ENCODE measurements at regions not wholly inside any gene's neighbourhood (a gene's known extent, or its start where the extent isn't known, plus 50 kb on each side); places are given as distances from the start of the nearest gene placed in this dataset.
"Not testable (repeated sequence)": the region's sequence is repeated elsewhere in the genome, so short reads cannot be mapped to it uniquely, and the experiment has no call there.

- Mint-ChIP-seq H3K27me3 (ENCODE audit: low read depth, poor library complexity) (peaks cover 8% of the 10 kb centered on the region), H3K36me3 (ENCODE audit: low read depth) (no peaks in the 10 kb centered on the region), H3K27ac (no peak overlapping the region), H3K4me3 (no peak overlapping the region), H3K4me1 (no peaks in the 10 kb centered on the region), H3K9me3 (no peaks in the 10 kb centered on the region)
- DNase-seq: no peak
- TF ChIP-seq, protein P1, sequence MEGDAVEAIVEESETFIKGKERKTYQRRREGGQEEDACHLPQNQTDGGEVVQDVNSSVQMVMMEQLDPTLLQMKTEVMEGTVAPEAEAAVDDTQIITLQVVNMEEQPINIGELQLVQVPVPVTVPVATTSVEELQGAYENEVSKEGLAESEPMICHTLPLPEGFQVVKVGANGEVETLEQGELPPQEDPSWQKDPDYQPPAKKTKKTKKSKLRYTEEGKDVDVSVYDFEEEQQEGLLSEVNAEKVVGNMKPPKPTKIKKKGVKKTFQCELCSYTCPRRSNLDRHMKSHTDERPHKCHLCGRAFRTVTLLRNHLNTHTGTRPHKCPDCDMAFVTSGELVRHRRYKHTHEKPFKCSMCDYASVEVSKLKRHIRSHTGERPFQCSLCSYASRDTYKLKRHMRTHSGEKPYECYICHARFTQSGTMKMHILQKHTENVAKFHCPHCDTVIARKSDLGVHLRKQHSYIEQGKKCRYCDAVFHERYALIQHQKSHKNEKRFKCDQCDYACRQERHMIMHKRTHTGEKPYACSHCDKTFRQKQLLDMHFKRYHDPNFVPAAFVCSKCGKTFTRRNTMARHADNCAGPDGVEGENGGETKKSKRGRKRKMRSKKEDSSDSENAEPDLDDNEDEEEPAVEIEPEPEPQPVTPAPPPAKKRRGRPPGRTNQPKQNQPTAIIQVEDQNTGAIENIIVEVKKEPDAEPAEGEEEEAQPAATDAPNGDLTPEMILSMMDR (IDR thresholded peaks at IDR 0.05): no peak
Observed at GRCh38 chr19:31046024-31046423, 303.2 kb downstream of the TSHZ3 start.

DNA sequence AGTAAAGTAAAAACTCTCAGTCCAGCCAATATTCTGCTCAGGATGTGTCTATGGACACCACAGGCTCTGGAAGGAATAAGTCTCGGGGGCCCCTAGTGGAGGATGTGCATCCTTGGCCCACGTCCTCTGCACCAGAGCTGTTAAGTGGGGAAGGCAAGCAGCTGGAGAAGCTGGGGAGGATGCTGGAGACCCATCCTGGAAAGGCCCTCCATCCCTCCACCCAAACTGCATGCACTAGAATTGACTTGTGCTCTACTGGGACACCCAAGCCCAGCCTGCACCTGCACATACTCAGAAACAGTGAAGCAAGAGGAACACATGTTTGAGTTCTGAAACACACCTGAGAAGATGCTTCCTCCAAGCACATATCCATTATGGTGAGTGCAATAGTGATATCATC, 307.8 kb downstream of the TSHZ3 start:
- TF ChIP-seq, protein P1 (IDR thresholded peaks at IDR 0.05): no peak
- Mint-ChIP-seq H3K4me1 (peaks cover 17% of the 10 kb centered on the region), H3K27ac (no peak overlapping the region)

GRCh38 chr19:31039151-31039550, 310.1 kb downstream of the TSHZ3 start:
- no peak for DNase-seq
- Mint-ChIP-seq H3K27me3 (ENCODE audit: low read depth, poor library complexity) (peaks cover 6% of the 10 kb centered on the region), H3K4me1 (peaks cover 17% of the 10 kb centered on the region), H3K27ac (no peak overlapping the region), H3K36me3 (ENCODE audit: low read depth) (no peaks in the 10 kb centered on the region), H3K4me3 (no peak overlapping the region), H3K9me3 (peaks cover 10% of the 10 kb centered on the region)
- TF ChIP-seq, protein P1 (IDR thresholded peaks at IDR 0.05): no peak

More for the DNA sequence above, 307.8 kb downstream of the TSHZ3 start:
- H3K27me3 Mint-ChIP-seq (ENCODE audit: low read depth, poor library complexity): peaks cover 6% of the 10 kb centered on the region
- H3K4me3 Mint-ChIP-seq: no peak overlapping the region
- no peaks in the 10 kb centered on the region for H3K9me3 Mint-ChIP-seq
- H3K36me3 Mint-ChIP-seq (ENCODE audit: low read depth): no peaks in the 10 kb centered on the region
- no peak for DNase-seq

GRCh38 chr19:31037286-31037980, 311.8 kb downstream of the TSHZ3 start:
- Mint-ChIP-seq H3K36me3 (ENCODE audit: low read depth) (no peaks in the 10 kb centered on the region), H3K27ac (no peak overlapping the region), H3K27me3 (ENCODE audit: low read depth, poor library complexity) (peaks cover 6% of the 10 kb centered on the region), H3K4me1 (peaks cover 17% of the 10 kb centered on the region), H3K9me3 (peaks cover 10% of the 10 kb centered on the region), H3K4me3 (no peak overlapping the region)
- TF ChIP-seq, protein P1 (IDR thresholded peaks at IDR 0.05): no peak
- no peak for DNase-seq

DNA sequence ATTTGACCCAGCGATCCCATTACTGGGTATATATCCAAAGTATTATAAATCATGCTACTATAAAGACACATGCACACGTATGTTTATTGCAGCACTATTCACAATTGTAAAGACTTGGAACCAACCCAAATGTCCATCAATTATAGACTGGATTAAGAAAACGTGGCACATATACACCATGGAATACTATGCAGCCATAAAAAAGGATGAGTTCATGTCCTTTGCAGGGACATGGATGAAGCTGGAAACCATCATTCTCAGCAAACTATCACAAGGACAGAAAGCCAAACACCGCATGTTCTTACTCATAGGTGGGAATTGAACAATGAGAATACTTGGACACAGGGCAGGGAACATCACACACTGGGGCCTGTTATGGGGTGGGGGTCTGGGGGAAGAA, 317.8 kb downstream of the TSHZ3 start:
- not testable (repeated sequence) for H3K36me3 Mint-ChIP-seq (ENCODE audit: low read depth); H3K4me3 Mint-ChIP-seq; DNase-seq; H3K27me3 Mint-ChIP-seq (ENCODE audit: low read depth, poor library complexity); H3K27ac Mint-ChIP-seq; H3K4me1 Mint-ChIP-seq
- peaks cover 17% of the 10 kb centered on the region for H3K9me3 Mint-ChIP-seq

GRCh38 chr19:31023038-31023437, 326.2 kb downstream of the TSHZ3 start:
- no peaks in the 10 kb centered on the region for H3K36me3 Mint-ChIP-seq (ENCODE audit: low read depth)
- TF ChIP-seq, protein P1 (IDR thresholded peaks at IDR 0.05): no peak
- peaks cover 25% of the 10 kb centered on the region for H3K9me3 Mint-ChIP-seq
- H3K27ac Mint-ChIP-seq: no peak overlapping the region
- peaks cover 5% of the 10 kb centered on the region for H3K27me3 Mint-ChIP-seq (ENCODE audit: low read depth, poor library complexity)
- H3K4me3 Mint-ChIP-seq: no peak overlapping the region
- H3K4me1 Mint-ChIP-seq: no peaks in the 10 kb centered on the region
- DNase-seq: no peak

All from nephron progenitor cell (in vitro differentiated cells).